SU-DHL-6 (cell line): ENCODE measurements at regions not wholly inside any gene's neighbourhood (a gene's known extent, or its start where the extent isn't known, plus 50 kb on each side); places are given as distances from the start of the nearest gene placed in this dataset.

Source experiments
- H2AFZ ChIP-seq: fragments of 200-600 bp; sonication (generic); 2 replicates; pipeline ENCODE4 v1.6.1; 2014; ENCODE audit warnings: low read depth, mild to moderate bottlenecking, moderate library complexity, mixed read lengths, antibody characterized with exemption, low read length; ENCODE audit not compliant: severe bottlenecking
- H3F3A ChIP-seq: fragments of 200-600 bp; shearing (Covaris generic); 2 replicates; pipeline ENCODE4 v1.6.0; 2016; ENCODE audit warnings: antibody characterized with exemption, mild to moderate bottlenecking; ENCODE audit not compliant: insufficient read depth
- H3K27ac ChIP-seq: fragments of 200-600 bp; sonication (generic); 2 replicates; pipeline ENCODE4 v1.5.1; 2016; ENCODE audit warnings: low read depth, mild to moderate bottlenecking, low read length, moderate library complexity, mixed read lengths
- H3K27me3 ChIP-seq: fragments of 200-600 bp; sonication (generic), shearing (Covaris generic); 2 replicates; pipeline ENCODE4 v1.6.0; 2014; ENCODE audit warnings: mild to moderate bottlenecking, low read length
- H3K36me3 ChIP-seq: fragments of 200-600 bp; sonication (generic); 2 replicates; pipeline ENCODE4 v1.6.1; 2014; ENCODE audit warnings: mild to moderate bottlenecking, low read length, mixed read lengths
- H3K4me2 ChIP-seq: fragments of 300-600, 200-600 bp; shearing (Covaris generic), sonication (generic); 2 replicates; pipeline ENCODE4 v1.6.0; 2014; ENCODE audit warnings: low read length, low read depth, mild to moderate bottlenecking; ENCODE audit not compliant: poor library complexity, severe bottlenecking
- H3K4me3 ChIP-seq: fragments of 200-600 bp; sonication (generic); 2 replicates; pipeline ENCODE4 v1.5.1; 2014; ENCODE audit warnings: antibody characterized with exemption, low read length, mild to moderate bottlenecking, mixed read lengths; ENCODE audit not compliant: insufficient read depth, poor library complexity, severe bottlenecking
- H3K79me2 ChIP-seq: fragments of 200-600 bp; sonication (generic); 2 replicates; pipeline ENCODE4 v1.6.1; 2014; ENCODE audit warnings: mild to moderate bottlenecking, low read length, moderate library complexity; ENCODE audit not compliant: insufficient read depth
- H3K9ac ChIP-seq: fragments of 200-600 bp; sonication (generic); 2 replicates; pipeline ENCODE4 v1.7.0; 2014; ENCODE audit warnings: mild to moderate bottlenecking, low read length
- H3K9me2 ChIP-seq: fragments of 200-600 bp; sonication (generic); replicated peaks from 2 replicates; pipeline ENCODE4 v1.6.1; 2014; ENCODE audit warnings: low read length; ENCODE audit not compliant: insufficient read depth
- H3K9me3 ChIP-seq: fragments of 200-600 bp; sonication (generic); 2 replicates; pipeline ENCODE4 v1.6.1; 2014; ENCODE audit warnings: low read length, mixed read lengths; ENCODE audit not compliant: insufficient read depth
- H4K20me1 ChIP-seq: fragments of 200-600 bp; sonication (generic); 2 replicates; pipeline ENCODE4 v1.6.1; 2014; ENCODE audit warnings: low read depth, mild to moderate bottlenecking, antibody characterized with exemption, low read length, moderate library complexity, mixed read lengths
- EZH2phosphoT487 ChIP-seq: fragments of 200-600 bp; sonication (generic), shearing (Covaris generic); conservative IDR thresholded peaks from 2 replicates; pipeline ENCODE4 v1.6.1; 2018; ENCODE audit warnings: mild to moderate bottlenecking, antibody characterized with exemption, low read length, moderate library complexity, mixed read lengths
- TF ChIP-seq, protein P1 (sequence below): fragments of 200-600 bp; sonication (generic); IDR thresholded peaks from one replicate; pipeline ENCODE4 v1.5.1; 2017; ENCODE audit warnings: antibody characterized with exemption, mild to moderate bottlenecking, low read length, moderate library complexity; ENCODE audit not compliant: insufficient read depth, poor library complexity, severe bottlenecking

DNA sequence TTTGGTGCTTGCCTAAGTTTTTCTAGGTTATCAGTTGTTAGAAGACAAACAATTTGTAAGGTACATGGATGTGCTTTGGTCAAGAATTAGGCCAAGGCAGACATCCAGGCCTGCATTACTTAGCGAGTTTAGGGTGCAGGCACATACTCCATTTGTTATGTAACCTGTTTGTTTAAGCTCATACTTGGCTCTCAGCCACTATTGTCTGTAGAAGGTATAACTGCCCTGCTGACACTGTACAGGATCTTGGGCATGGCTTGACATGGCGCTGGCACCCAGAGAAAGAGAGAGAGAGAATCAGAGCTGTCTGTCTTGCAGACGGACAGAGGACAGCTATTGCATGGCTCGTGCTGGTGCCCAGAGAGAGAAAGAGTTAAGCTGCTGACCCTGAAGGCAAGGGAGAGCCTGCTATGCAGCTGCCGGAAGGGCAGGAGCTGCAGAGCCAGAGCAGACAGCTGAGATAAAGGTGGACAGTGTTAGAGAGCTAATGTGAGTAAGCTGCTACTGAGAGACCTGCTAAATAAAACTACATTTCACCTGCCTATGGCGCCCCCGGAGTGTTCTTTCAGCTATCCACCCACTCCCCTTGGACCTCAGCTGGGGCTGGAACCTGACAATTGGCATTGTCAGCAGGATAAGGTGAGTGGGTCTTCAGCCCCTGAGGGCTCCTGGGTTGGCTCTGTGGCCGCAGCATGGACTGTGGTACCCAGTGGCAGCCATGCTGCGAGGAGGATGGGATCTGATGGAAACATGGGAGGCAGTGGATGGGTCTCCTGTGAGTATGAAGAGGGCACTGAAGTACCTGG is 120.9 kb upstream of the TMEM106B start:
- Histone ChIP-seq H3K36me3 (no peaks in the 10 kb centered on the region), H4K20me1 (no peaks in the 10 kb centered on the region), H3K9ac (no peak overlapping the region), H3K9me3 (peaks cover 14% of the 10 kb centered on the region; the same call in 1 of the 2 replicates), H3K79me2 (no peaks in the 10 kb centered on the region), H3K9me2 (no peaks in the 10 kb centered on the region), H3K27ac (no peak overlapping the region), H3F3A (no peaks in the 10 kb centered on the region), H3K4me3 (no peak overlapping the region), H3K27me3 (no peaks in the 10 kb centered on the region), H3K4me2 (no peak overlapping the region), H2AFZ (no peak overlapping the region)
- TF ChIP-seq EZH2phosphoT487 = no peak
- TF ChIP-seq, protein P1, sequence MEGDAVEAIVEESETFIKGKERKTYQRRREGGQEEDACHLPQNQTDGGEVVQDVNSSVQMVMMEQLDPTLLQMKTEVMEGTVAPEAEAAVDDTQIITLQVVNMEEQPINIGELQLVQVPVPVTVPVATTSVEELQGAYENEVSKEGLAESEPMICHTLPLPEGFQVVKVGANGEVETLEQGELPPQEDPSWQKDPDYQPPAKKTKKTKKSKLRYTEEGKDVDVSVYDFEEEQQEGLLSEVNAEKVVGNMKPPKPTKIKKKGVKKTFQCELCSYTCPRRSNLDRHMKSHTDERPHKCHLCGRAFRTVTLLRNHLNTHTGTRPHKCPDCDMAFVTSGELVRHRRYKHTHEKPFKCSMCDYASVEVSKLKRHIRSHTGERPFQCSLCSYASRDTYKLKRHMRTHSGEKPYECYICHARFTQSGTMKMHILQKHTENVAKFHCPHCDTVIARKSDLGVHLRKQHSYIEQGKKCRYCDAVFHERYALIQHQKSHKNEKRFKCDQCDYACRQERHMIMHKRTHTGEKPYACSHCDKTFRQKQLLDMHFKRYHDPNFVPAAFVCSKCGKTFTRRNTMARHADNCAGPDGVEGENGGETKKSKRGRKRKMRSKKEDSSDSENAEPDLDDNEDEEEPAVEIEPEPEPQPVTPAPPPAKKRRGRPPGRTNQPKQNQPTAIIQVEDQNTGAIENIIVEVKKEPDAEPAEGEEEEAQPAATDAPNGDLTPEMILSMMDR = no peak

DNA sequence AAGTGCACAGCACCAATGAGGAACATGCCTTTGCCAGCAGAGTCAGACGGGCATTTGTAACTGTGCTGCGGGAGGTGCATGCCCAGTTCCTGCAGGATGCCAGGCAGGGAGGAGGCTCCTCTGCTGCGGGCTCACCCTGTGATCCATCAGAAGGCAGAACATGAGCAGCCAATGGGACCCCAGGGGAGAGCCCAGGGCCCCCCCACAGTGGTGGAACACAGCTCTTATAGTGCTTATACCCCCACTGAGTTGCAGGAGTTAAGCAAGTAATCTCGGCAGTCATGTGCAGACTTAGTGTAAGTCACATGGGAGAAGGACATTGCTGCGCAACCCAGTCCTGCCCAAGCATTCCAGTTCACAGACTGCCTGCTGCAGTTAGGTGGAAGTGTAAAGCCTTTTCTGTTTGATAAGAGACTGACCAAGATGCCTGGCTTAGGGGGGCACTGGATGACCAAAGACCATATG is 120.3 kb upstream of the TMEM106B start:
- Histone ChIP-seq H3K79me2 (no peaks in the 10 kb centered on the region), H2AFZ (no peak overlapping the region), H3F3A (no peaks in the 10 kb centered on the region), H4K20me1 (no peaks in the 10 kb centered on the region), H3K9ac (no peak overlapping the region), H3K36me3 (no peaks in the 10 kb centered on the region), H3K27me3 (no peaks in the 10 kb centered on the region), H3K4me2 (no peak overlapping the region), H3K9me3 (peaks cover 14% of the 10 kb centered on the region; the same call in 1 of the 2 replicates), H3K9me2 (no peaks in the 10 kb centered on the region), H3K4me3 (no peak overlapping the region), H3K27ac (no peak overlapping the region)
- TF ChIP-seq, protein P1 = no peak
- no peak for TF ChIP-seq EZH2phosphoT487

DNA sequence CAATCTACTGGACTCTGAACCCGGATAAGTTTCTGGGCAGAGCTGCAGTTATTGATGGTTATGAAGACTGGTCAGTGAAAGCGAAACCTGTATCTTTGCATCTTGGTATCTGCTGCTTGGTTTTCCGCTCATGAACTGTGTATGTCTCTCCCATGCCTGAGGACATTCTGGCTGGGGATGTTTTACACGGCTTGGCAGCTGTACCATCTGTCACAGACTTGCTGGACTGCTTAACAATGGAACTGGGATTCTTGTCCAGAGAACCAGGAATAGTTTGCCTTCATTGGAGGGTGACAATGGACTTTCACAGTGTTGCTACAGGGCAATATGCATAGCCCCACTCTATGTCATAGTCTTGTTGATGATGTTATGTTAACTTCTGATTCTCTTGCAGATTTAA is 119.9 kb upstream of the TMEM106B start:
- H3K27ac ChIP-seq = no peak overlapping the region
- H3K27me3 ChIP-seq = no peaks in the 10 kb centered on the region
- peaks cover 14% of the 10 kb centered on the region; the same call in 1 of the 2 replicates for H3K9me3 ChIP-seq
- H3K36me3 ChIP-seq = no peaks in the 10 kb centered on the region
- no peaks in the 10 kb centered on the region for H3K79me2 ChIP-seq
- no peaks in the 10 kb centered on the region for H3F3A ChIP-seq
- TF ChIP-seq, protein P1 = no peak
- no peak for TF ChIP-seq EZH2phosphoT487
- no peak overlapping the region for H3K9ac ChIP-seq
- H3K9me2 ChIP-seq = no peaks in the 10 kb centered on the region
- H3K4me3 ChIP-seq = no peak overlapping the region
- H2AFZ ChIP-seq = no peak overlapping the region
- H4K20me1 ChIP-seq = no peaks in the 10 kb centered on the region
- H3K4me2 ChIP-seq = no peak overlapping the region
